HG03095 (cell line): ENCODE measurements at regions not wholly inside any gene's neighbourhood (a gene's known extent, or its start where the extent isn't known, plus 50 kb on each side); places are given as distances from the start of the nearest gene placed in this dataset.

Experiments used
- ATAC-seq: cut with Tn5 transposase; IDR thresholded peaks from one replicate; pipeline ENCODE4 v1.9.1; 2021; ENCODE audit warnings: moderate library complexity; ENCODE audit not compliant: unreplicated experiment

DNA sequence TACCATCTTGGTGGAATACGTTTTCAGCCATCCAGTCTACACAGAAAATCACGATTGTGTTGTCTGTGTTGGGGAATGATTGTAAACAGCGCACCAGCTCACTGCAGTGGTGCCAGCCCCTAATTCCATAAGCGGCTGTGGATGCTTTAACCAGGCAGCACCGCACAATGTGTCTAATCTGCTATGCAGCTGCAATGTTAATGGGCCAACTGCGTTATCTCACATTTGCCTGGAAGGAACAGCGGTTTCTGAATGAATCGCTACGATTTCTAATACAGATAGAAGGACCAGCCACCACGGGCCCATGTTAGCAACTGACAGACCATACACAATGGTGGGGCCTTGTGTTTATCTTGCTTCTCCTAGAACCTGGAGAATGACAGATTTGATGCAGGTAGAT, 384.5 kb upstream of the KIRREL3 start:
- no peak for ATAC-seq

DNA sequence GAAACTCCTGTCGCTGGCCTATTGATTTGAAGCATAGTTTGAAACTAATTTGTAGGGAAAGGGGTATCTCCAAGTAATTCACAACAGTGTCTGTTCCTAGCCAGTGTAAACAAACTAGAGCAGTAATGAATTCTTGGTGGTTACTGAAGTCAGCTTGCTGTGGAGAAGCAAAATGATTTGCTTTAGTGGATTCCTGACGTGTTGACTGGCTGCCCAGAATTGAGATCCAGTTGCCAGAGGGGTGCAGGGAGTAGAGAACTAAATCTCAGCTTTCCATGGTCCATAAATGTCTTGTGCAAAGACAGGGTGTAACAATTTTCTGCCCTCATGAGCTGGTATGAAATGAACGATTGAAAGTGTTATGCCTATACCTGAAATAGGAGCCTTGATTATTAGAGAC, 382.5 kb upstream of the KIRREL3 start:
- no peak for ATAC-seq

DNA sequence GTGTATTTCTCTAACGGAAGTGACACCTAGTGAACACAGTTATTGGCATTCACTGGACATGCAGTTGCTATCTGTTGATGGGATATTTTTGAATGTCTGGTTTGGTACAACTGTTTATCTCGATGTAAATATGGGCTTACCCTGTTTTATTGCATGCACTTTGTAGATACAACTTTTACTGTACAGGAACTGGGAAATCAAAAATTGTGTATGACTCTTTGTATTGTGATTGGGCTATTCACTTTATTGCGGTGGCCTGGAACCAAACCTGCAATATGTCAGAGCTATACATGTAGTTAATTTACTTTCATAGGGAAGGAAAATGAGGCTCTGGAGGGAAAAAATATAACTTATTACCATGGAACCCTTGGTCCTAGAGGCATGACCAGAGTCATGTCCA, 380.7 kb upstream of the KIRREL3 start:
- ATAC-seq, result no peak

DNA sequence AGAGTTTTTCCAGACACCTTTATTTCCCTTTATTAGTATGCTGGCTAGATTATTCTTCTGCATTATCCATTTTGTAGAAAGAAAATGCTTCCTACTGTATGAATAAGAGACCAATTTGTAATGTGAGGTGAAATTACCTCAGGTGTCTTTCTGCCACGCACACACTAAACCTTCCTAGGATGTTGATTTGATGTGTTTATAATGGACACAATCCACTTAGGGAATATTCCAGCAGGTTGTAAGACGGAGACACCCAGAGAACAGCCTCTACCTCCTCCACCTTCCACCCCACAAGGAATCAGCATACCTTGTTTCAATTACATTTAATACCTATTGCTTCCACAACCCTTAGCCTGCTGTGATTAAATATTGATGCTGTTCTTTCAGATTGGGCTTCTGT, 379.1 kb upstream of the KIRREL3 start:
- ATAC-seq, result no peak

DNA sequence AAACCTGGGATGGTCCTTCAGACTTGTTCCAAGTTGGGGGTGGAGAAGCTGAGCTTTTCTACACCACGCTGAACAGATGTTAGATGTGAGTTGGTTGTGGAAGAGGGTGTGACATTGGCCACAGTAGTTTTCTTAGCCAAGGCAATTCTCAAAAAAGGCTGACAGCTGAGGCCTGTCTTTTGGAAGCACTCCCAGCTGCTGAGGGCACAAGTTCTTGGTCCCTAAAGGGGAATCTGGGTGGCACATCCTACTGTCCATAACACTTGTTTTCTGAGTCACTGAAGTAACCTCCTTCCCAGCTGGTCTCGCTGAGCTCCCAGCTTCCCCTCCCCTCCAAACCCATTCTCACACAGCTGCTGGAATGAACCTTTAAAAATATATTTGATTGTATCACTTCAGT, 375.7 kb upstream of the KIRREL3 start:
- ATAC-seq, result no peak

DNA sequence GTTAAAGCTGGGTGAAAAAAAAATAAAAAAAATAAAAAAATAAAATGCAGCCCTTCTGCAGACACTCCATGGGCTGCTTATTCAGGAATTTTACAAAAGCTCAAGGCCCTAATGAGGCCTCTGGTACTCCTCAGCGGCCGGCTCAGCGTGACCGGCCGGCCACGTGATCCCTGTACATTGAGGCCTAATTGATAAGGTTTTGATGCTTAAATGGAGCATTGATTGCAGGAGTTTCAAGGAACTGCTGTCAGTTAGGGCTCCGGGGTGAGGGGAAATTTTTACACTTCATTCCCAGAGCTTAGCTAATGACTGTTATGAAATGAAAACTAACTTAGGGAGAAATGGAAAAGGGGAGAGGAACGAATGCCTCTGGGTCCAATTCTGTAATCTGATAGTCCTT, 368.8 kb upstream of the KIRREL3 start:
- ATAC-seq, result no peak

DNA sequence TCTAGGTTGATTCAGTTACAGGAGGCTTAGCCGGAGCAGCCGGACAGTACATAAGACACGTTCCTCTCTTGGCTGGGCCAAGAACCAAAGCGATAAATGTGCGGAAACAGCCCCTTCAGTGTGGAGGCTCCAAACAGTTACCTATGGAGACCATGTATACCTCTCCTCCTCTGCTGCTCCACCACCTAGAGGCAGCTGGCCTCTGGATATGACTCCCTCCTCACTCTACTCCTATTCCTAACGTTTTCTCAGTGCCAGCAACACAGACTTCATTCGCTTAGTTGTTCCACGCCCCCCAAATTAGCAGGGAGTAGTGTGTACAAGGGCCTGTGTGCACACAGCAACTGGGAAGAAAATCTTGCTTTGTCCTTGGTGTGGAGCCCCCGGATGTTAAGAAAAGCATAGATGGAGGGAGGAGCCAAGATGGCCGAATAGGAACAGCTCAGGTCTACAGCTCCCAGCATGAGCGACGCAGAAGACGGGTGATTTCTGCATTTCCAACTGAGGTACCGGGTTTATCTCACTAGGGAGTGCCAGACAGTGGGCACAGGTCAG, 362.3 kb upstream of the KIRREL3 start:
- no peak for ATAC-seq

DNA sequence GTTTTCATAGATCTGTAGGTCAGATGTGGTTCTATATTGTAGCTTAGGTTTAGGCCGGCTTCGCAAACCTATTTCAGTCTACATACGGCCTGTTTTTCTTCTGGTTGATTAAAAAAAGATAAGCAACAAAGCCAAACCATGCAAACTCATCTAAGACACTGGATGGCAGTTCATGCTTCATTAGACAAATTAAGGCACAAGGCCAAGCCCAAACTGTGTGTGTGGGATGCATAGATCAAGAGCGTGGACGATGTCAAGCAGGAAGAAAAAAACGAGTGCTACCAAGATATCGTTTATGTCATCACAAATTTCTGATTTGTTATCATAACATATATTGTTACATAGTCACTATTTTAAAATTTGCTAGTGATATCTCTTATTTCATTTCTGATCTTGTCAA, 357.6 kb upstream of the KIRREL3 start:
- ATAC-seq, result no peak

DNA sequence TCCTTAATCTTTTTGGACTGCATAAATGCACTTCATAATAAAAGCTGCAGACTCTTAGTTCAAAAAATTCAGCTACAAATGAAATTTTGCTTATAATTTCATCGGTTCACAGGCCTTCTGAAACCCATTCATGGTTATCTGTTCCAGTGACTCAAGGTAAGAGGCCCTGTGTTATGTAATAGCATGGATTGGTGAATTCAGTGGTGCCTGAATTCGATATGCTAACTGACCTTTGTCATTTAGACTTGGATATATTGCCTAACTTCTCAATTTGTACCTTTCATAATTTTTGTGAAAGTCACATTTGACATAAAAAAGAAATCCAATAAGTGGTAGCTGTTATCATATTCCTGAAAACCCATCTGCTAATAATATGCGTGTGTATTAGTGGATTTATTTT, 349.9 kb upstream of the KIRREL3 start:
- no peak for ATAC-seq

DNA sequence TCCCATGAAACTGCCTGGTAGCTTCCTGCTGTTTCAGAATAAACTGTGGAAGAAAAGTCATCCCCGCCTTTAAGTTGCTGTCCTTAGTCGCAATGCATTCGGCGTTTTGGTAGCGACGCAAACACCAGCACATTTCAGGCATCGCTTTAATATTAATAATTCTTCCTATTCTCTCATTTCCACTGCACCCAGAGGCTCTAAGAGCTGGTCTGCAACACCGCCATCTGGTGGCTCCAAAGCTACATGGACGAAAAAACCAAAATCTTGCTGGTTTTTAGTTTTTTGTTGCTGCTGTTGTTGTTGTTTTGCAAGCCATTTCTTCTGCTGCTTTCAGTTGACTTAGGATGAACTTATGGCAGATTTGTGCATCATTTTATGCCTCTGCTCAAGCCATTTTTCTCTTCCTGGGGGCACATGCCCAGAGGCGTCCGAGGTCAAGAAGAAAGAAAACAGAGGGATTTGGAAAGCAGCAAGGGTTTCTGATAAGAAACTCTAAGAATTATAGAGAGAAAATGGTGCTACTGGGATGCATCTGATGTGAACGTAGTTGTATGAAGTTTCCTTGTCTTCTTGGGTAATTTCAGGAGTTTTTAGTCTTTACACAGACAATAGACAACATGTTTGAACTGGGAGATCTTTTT, 345.4 kb upstream of the KIRREL3 start:
- ATAC-seq, result no peak

DNA sequence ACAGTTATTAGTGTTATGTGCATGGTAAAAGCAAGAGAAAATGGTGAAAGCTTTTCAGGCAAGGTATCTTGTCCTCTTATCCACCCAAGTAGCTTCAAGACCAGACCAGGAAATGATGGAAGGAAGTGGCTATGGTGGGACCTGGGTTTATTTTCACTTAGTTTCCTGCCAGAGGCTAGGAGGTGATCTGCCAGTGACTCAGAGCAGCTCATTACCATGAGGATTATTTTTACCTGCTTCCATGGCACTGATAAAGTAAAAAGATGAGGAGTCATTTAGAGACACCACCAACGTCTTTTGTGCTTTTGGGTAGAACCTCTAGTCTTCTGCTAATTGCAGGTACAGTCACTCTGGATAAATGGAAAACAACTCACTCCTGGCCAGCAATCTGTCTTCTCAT, 339.9 kb upstream of the KIRREL3 start:
- no peak for ATAC-seq

DNA sequence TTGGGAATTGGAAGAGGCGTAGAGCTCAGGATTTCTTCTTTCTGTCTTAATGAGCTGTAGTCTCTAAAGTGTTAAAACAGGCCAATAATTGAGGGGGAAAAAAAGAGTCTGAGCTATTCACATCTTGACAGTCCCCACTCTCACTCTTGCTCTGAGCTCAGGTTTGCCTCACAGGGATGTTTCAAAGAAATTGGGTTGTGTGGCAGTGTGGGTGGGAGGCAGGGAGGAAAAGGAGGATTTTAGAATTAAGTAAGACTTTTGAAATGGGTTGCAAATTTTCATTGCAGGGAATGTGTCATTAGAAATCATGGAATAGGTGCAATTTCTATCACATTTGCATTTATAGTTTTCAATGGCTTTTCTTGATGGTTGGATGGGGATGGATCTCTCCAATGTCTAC, 338.8 kb upstream of the KIRREL3 start:
- ATAC-seq, result no peak

DNA sequence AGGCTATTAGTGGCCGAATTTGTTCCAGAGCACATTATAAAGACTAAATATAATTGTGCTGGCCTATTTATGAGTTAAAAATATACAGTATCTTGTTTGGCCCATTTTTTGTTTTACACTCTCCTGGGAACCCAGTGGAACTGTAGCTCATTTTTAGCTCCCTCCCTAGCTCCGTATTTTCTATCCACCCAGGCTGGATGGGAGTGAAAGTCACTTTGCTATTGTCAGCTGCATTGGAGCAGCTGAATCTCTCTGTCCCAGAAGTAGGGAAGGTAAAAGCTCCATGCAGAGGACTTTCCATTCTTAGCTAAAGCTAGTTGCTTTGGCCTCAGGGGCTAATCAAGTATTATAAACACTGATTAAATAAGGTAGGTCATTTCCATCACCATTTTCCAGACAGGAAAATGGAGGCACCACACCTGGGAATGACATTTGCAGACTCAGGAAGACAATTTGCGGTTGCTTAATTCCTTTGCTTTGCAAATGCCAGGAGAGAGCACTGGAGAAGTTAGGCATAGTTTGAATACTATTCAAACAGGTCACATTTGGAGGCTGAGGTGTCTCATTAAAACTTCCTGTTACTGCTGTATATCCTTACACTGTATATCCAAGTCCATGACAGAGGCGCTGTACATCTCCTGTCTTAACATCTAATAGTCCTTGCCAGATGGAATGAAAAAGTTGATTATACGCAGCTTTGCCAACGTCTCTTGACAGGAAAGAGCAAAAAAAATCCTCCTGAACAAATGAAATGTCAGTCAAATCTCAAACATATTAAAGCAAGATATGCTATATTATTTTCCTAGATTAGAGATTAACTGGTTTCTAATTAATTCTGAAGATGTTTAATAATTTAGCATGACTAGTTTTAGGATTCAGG, 338.1 kb upstream of the KIRREL3 start:
- no peak for ATAC-seq

DNA sequence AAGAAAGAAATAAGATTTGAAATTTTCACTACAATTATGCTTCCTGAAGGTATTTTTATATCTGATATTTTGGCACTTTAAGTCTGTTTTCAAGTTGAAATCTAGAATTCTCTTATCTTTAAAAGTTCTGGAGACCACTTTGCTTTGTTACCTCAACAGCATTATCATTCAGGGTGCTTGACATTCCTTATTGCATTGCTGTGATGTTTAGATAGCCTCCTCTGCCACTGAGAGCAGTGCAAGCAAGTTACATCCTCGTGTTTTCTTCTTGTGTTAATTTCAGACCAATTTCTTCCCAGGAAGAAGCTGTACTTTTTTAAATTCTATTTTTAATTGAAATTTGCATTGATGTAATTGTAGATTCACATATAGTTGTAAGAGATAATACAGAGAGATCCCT, 333.9 kb upstream of the KIRREL3 start:
- no peak for ATAC-seq

DNA sequence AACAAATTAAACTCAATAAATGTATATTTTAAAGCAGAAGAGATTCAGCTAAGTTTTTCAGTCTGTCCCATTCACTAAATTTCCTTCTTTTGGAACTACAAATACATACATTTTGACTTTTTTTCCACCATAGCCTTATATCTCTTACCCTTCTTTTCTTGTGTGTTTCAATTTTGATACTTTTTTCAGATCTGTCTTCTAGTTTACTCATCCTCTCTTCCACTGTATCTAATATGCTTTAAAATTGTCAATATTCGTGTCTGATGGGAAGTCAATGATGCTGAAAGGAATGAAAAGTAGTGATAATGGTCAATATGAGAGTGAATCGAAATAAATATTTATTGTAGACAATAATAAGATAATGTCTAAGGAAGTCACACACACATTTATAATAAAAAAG, 332.3 kb upstream of the KIRREL3 start:
- ATAC-seq, result no peak

DNA sequence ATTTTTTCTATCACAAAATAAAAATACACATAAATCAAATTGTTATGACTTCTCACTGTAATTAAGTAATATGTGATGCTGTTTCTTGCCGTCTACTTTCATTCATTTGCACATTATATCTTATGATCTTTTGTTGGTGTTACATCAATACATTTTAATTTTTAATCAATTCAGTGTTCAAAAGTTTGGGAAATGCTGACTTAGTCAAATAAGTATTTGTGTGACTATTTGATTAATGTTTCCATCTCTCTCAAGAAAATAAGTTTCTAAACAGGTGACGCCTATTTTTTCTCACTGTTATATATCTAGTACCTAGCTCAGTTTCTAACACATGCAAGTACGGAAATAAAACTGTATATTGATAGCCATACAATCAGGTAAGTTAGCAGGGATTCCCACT, 329.5 kb upstream of the KIRREL3 start:
- no peak for ATAC-seq

DNA sequence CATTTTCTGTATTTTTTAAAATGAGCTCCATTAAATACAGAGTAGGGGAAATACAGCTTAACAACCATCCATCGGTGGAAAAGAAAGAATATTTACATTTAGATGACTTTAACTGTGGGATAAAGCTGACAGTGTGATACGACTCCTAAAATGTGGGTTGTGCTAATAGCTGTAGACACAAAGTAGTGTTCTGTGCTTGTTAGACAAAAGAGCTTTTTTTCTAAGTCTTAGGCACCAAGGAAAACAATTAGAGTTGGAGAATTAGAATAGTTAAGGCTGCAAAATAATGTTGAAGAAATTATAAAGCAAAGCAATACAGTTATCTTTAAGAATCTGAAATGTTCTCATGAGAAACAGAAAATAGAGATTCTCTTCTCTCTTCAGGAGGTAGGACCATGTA, 307.7 kb upstream of the KIRREL3 start:
- no peak for ATAC-seq

DNA sequence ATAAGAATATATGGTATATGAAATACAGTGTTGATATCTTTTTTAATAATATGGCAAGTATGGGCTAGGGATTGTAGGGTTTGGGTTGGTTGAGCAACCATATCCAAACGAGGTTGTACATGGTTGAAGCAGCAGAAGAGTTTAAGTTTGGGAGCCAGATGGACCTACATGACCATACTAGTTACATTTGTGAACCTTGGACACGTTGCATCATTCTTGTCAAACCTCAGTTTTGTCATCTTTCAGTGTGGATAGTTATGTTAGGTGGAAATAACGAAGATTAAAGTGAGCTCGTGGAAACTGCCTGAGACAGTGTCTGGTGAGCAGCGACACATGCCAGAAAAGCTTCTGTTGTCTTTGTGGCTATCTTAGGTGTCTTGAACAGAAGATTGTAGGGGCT, 307.1 kb upstream of the KIRREL3 start:
- ATAC-seq, result no peak

DNA sequence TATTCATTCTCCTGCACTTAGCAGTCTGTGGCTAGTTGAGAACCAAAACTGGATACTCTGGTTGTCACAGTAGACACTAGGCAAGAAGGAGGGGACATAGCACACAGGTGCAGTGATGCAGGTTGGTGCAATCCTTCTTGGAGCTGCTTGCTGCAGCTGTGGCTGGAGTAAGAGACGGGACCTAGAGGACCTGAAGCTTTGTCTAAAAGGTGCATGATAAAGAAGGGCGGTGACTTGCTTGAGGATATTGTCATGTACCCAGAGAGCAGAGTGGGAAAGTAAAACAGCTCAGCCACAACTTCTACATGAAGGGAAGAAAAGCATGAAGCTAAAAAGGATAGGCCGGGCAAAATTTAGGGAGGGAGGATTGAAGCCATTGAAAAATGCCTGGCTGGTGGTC, 304.1 kb upstream of the KIRREL3 start:
- ATAC-seq, result no peak

DNA sequence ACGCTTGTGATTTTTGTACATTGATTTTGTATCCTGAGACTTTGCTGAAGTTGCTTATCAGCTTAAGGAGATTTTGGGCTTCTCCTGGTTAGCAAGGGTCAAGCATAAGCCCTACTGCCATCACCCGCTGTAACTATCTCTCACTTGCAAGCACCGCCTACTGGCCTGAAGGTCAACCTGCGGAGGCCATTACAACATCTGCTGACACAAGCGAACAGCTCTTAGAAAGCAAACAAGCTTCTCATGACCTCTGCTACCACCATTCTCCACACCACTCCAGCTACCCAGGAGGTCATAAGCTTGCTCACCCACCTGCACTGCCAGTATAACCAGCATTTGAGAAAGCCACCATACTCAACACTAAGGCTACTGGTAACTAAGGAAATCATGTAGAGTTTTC, 288.4 kb upstream of the KIRREL3 start:
- ATAC-seq, result no peak

DNA sequence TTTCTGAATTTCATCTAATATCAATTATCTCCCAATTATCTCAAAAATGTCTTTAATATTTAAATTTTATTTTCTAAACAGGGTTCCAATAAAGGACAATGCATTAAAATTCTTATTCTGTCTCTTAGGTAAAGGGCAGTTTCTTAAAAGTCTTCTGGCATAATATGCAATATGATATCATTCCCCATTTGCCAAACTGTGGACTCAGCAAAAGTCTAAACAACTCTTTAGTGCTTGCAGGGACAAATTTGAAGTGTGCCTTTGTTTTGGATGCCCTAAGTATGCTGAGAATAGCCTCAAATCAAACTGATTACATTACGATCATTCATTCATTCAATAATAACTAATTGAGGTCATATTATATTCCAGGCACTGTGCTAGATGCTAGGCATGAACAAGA, 281.0 kb upstream of the KIRREL3 start:
- ATAC-seq, result no peak

DNA sequence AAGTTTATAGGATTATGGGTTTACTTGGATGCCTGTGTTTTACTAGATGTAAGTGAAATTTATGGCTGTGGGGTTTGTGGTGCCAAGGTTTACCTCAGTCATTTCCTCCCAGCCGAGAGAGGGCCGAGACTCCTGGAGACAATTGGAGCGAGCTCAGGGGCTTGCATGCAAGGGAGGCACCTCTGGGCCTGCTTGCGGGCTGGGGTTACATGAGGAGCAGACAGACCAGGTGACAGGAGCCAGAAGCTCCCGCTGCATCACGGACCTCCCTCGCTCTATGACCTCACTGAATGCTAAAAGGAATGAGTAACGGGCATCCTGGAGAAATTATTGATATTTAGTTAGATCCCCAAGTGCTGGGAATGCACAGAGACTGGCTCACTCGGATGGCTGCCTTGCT, 275.2 kb upstream of the KIRREL3 start:
- no peak for ATAC-seq

DNA sequence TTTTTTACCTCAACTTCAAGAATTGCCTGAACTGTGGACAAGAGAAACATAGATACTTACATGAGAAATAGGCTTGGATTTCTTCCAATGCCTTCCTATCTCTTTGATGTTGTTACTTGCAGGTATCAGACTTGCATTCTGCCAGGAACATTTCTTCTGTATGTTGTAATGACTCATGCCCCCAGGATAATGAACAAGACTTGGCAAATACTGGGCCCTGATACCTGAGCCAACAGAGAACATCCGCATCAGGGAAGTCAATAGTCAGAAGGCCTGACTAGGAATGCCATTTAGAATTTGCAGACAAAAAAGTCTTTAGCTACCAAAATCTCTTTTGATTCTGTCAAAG, 273.7 kb upstream of the KIRREL3 start:
- no peak for ATAC-seq
